HEK293 (cell line): ENCODE measurements at regions not wholly inside any gene's neighbourhood (a gene's known extent, or its start where the extent isn't known, plus 50 kb on each side); places are given as distances from the start of the nearest gene placed in this dataset.
"Not testable (repeated sequence)": the region's sequence is repeated elsewhere in the genome, so short reads cannot be mapped to it uniquely, and the experiment has no call there.

ENCODE experiments used
- CTCF ChIA-PET: fragments of 350-600 bp; formaldehyde crosslinking; extraction: SDS; loops from one replicate; lab custom pipeline; 2021; ENCODE audit warnings: antibody characterized with exemption; lab: Yijun Ruan, JAX
- POLR2A ChIA-PET: fragments of 300-600 bp; formaldehyde crosslinking; extraction: SDS; loops from one replicate; lab custom pipeline; 2020; ENCODE audit warnings: antibody characterized with exemption, inconsistent platforms; lab: Yijun Ruan, JAX
- H3K27ac ChIP-seq: fragments of 200-500 bp; sonication (Bioruptor generic); 2 replicates; pipeline ENCODE4 v1.5.1; 2014; ENCODE audit warnings: low read depth, low read length, control low read depth, inconsistent platforms; ENCODE audit errors: extremely low read depth
- H3K36me3 ChIP-seq, 2 experiments: fragments of 200-500 bp in 1 of 2; sonication (Bioruptor generic) in 1 of 2; 1 replicate in 1 of 2; 2 replicates in 1 of 2; pipeline ENCODE4 v1.5.1; 2014 to 2017; ENCODE audit warnings: inconsistent platforms in 2 of 2, low read length in 2 of 2; ENCODE audit not compliant: control insufficient read depth in 2 of 2, insufficient read depth in 1 of 2
- H3K4me1 ChIP-seq: fragments of 200-500 bp; sonication (Bioruptor generic); 2 replicates; pipeline ENCODE4 v1.5.1; 2014; ENCODE audit warnings: mild to moderate bottlenecking, low read length, inconsistent platforms; ENCODE audit not compliant: control insufficient read depth, insufficient read depth
- H3K4me3 ChIP-seq: 2 replicates; pipeline ENCODE4 v1.5.1; 2011; ENCODE audit warnings: low read depth, mild to moderate bottlenecking, control low read depth, low read length, moderate library complexity
- H3K9me3 ChIP-seq: fragments of 200-500 bp; sonication (Bioruptor generic); 2 replicates; pipeline ENCODE4 v1.5.1; 2014; ENCODE audit warnings: low read depth, low read length, inconsistent platforms; ENCODE audit not compliant: control insufficient read depth, insufficient read depth
- KLF17 ChIP-seq: fragments of 450-650 bp; formaldehyde crosslinking; IDR thresholded peaks from 2 replicates; pipeline ENCODE4 v1.5.1; 2016; ENCODE audit warnings: missing biosample characterization, missing genetic modification characterization
- KLF7 ChIP-seq: fragments of 450-650 bp; formaldehyde crosslinking; IDR thresholded peaks from 2 replicates; pipeline ENCODE4 v1.5.1; 2016; ENCODE audit warnings: missing biosample characterization, missing genetic modification characterization, borderline replicate concordance
- KLF8 ChIP-seq: fragments of 450-650 bp; formaldehyde crosslinking; IDR thresholded peaks from 2 replicates; pipeline ENCODE4 v1.5.1; 2016; ENCODE audit warnings: missing biosample characterization, missing genetic modification characterization
- PBX3 ChIP-seq: sonication (generic); formaldehyde crosslinking; IDR thresholded peaks from 2 replicates; pipeline ENCODE4 v1.8.1; 2022; ENCODE audit warnings: mild to moderate bottlenecking, moderate library complexity, missing genetic modification reagents
- SCRT2 ChIP-seq: fragments of 450-650 bp; formaldehyde crosslinking; IDR thresholded peaks from 2 replicates; pipeline ENCODE4 v1.5.1; 2016; ENCODE audit warnings: missing biosample characterization, missing genetic modification characterization
- SETDB1 ChIP-seq: IDR thresholded peaks from one replicate; pipeline ENCODE4 v1.6.1; 2017; ENCODE audit warnings: mild to moderate bottlenecking, low read length, moderate library complexity, mixed read lengths; ENCODE audit not compliant: insufficient read length
- TRIM28 ChIP-seq: IDR thresholded peaks from 2 replicates; pipeline ENCODE4 v1.6.1; 2011; ENCODE audit warnings: low read length, control low read depth, borderline replicate concordance
- ZBTB6 ChIP-seq: fragments of 450-650 bp; formaldehyde crosslinking; IDR thresholded peaks from 2 replicates; pipeline ENCODE4 v1.5.1; 2017; ENCODE audit warnings: missing biosample characterization, missing genetic modification characterization
- ZNF140 ChIP-seq: fragments of 450-650 bp; formaldehyde crosslinking; IDR thresholded peaks from 2 replicates; pipeline ENCODE4 v1.5.1; 2016; ENCODE audit warnings: missing biosample characterization, missing genetic modification characterization
- ZNF146 ChIP-seq: fragments of 450-650 bp; formaldehyde crosslinking; IDR thresholded peaks from 2 replicates; pipeline ENCODE4 v1.5.1; 2016; ENCODE audit warnings: missing biosample characterization, missing genetic modification characterization
- ZNF18 ChIP-seq: fragments of 450-650 bp; formaldehyde crosslinking; IDR thresholded peaks from 2 replicates; pipeline ENCODE4 v1.5.1; 2016; ENCODE audit warnings: missing biosample characterization, missing genetic modification characterization
- ZNF248 ChIP-seq: fragments of 450-650 bp; formaldehyde crosslinking; IDR thresholded peaks from 2 replicates; pipeline ENCODE4 v1.5.1; 2017; ENCODE audit warnings: missing biosample characterization, missing genetic modification characterization
- ZNF341 ChIP-seq: fragments of 450-650 bp; formaldehyde crosslinking; IDR thresholded peaks from 2 replicates; pipeline ENCODE4; 2016; ENCODE audit warnings: low read depth, missing biosample characterization, missing genetic modification characterization
- ZNF416 ChIP-seq: fragments of 450-650 bp; formaldehyde crosslinking; IDR thresholded peaks from 2 replicates; pipeline ENCODE4 v1.5.1; 2016; ENCODE audit warnings: missing biosample characterization, missing genetic modification characterization
- ZNF48 ChIP-seq: fragments of 450-650 bp; formaldehyde crosslinking; IDR thresholded peaks from 2 replicates; pipeline ENCODE4 v1.5.1; 2016; ENCODE audit warnings: missing biosample characterization, missing genetic modification characterization
- ZNF558 ChIP-seq: fragments of 450-650 bp; formaldehyde crosslinking; IDR thresholded peaks from 2 replicates; pipeline ENCODE4 v1.5.1; 2016; ENCODE audit warnings: missing biosample characterization, missing genetic modification characterization
- ZNF585B ChIP-seq: fragments of 450-650 bp; formaldehyde crosslinking; IDR thresholded peaks from 2 replicates; pipeline ENCODE4 v1.5.1; 2016; ENCODE audit warnings: missing biosample characterization, missing genetic modification characterization
- ZNF776 ChIP-seq: fragments of 450-650 bp; formaldehyde crosslinking; IDR thresholded peaks from 2 replicates; pipeline ENCODE4 v1.5.0; 2017; ENCODE audit warnings: missing biosample characterization, missing genetic modification characterization, borderline replicate concordance

GRCh38 chrX:63576533-63576932, 208.5 kb downstream of the ARHGEF9 start:
- peaks cover 5% of the 10 kb centered on the region; the same call in 1 of the 2 replicates for H3K9me3 ChIP-seq
- no peak overlapping the region for H3K27ac ChIP-seq
- no peak for TF ChIP-seq KLF7 (tag by site-specific recombination)
- TF ChIP-seq PBX3 (CRISPR knock-in tag), result no peak
- no peak for TF ChIP-seq ZBTB6 (tag by site-specific recombination)
- TF ChIP-seq ZNF416 (tag by site-specific recombination), result no peak
- no peak for TF ChIP-seq ZNF585B (tag by site-specific recombination)
- no peak for TF ChIP-seq ZNF776 (tag by site-specific recombination)
- TF ChIP-seq ZNF341 (tag by site-specific recombination), result no peak
- no peak for TF ChIP-seq SCRT2 (tag by site-specific recombination)
- no peak for TF ChIP-seq KLF8 (tag by site-specific recombination)
- no peak for TF ChIP-seq ZNF48
- TF ChIP-seq ZNF140 (tag by site-specific recombination), result no peak
- TF ChIP-seq KLF17 (tag by site-specific recombination), result no peak
- CTCF ChIA-PET, result no interaction called here
- H3K4me3 ChIP-seq, result no peak overlapping the region
- no peaks in the 10 kb centered on the region for H3K36me3 ChIP-seq
- POLR2A ChIA-PET, result no interaction called here
- no peaks in the 10 kb centered on the region for H3K4me1 ChIP-seq

GRCh38 chrX:63575700-63576099, 209.3 kb downstream of the ARHGEF9 start:
- H3K4me1 ChIP-seq, result not testable (repeated sequence)
- TF ChIP-seq ZNF146 (tag by site-specific recombination), result peak; percentile 91
- TF ChIP-seq, all 188 proteins: peak for 1; not testable (repeated sequence) for 187
- POLR2A ChIA-PET, CTCF ChIA-PET, H3K4me3 ChIP-seq, H3K27ac ChIP-seq, H3K9me3 ChIP-seq, H3K36me3 ChIP-seq: not testable (repeated sequence)

GRCh38 chrX:63566856-63567255, 215.7 kb upstream of the SPIN4 start:
- ChIA-PET POLR2A (no interaction called here), CTCF (interaction anchor here (0.6 kb wide), 1 partner anchor 35 kb away, joined by 3 read pairs; no protein-coding TSS in a partner anchor)
- no peak overlapping the region for H3K4me3 ChIP-seq

More at GRCh38 chrX:63566856-63567255, 215.7 kb upstream of the SPIN4 start:
- Histone ChIP-seq H3K9me3 (peaks cover 14% of the 10 kb centered on the region), H3K36me3 (no peaks in the 10 kb centered on the region), H3K27ac (no peak overlapping the region), H3K4me1 (no peaks in the 10 kb centered on the region)
- TF ChIP-seq ZNF558 (tag by site-specific recombination), result peak; percentile 70; the same call in 1 of the 2 replicates
- TF ChIP-seq KLF17 (tag by site-specific recombination), result no peak
- TF ChIP-seq TRIM28, result 0 out of 2 replicates have a peak, but pooled peaks have one; percentile 14
- TF ChIP-seq ZNF18, result no peak
- TF ChIP-seq SETDB1, result peak; percentile 11
- no peak for TF ChIP-seq ZNF248 (tag by site-specific recombination)
